ENCODE measurements at regions not wholly inside any gene's neighbourhood (a gene's known extent, or its start where the extent isn't known, plus 50 kb on each side); places are given as distances from the start of the nearest gene placed in this dataset.

DNA sequence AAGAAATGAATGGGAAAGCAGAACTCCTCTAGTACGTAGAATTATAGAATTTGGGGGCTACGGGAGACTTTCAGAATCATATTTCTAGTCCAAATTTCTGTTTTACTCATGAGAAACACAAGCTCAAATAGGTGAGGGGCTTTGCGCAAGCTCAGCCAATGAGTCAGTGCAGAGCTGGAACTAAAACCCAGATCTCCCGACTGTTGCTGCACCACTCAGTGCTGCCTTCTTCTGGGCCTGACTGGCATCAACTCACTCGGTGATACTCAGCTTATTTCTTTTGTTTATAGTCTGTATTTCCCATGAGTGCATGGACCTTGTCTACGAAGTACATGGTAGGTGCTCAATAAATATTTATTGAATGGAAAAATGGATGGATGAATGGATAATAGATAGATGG, 280.2 kb downstream of the CDK5RAP2 start:
- 73 to 75% methylated on average over 6 of the region's 6 CpGs for WGBS, 2 experiments
- no peak overlapping the region for H3K27ac ChIP-seq (ENCODE audit: insufficient read depth, low read depth, low read length, poor library complexity, severe bottlenecking)
- no peaks in the 10 kb centered on the region for H3K9me3 ChIP-seq (ENCODE audit: control insufficient read depth, low read length)
- no peaks in the 10 kb centered on the region for H3K27me3 ChIP-seq (ENCODE audit: control insufficient read depth, insufficient read depth, low read length, poor library complexity, severe bottlenecking)
- H3K36me3 ChIP-seq (ENCODE audit: control insufficient read depth, insufficient read depth, low read length): no peaks in the 10 kb centered on the region
- no peak overlapping the region for H3K4me3 ChIP-seq (ENCODE audit: insufficient read depth, low read depth, low read length)
- no peaks in the 10 kb centered on the region for H3K4me1 ChIP-seq (ENCODE audit: control insufficient read depth, insufficient read depth, low read length)

- Histone ChIP-seq H3K4me3 (ENCODE audit: insufficient read depth, low read depth, low read length) (no peak overlapping the region), H3K27ac (ENCODE audit: insufficient read depth, low read depth, low read length, poor library complexity, severe bottlenecking) (no peak overlapping the region), H3K36me3 (ENCODE audit: control insufficient read depth, insufficient read depth, low read length) (no peaks in the 10 kb centered on the region), H3K4me1 (ENCODE audit: control insufficient read depth, insufficient read depth, low read length) (no peaks in the 10 kb centered on the region), H3K27me3 (ENCODE audit: control insufficient read depth, insufficient read depth, low read length, poor library complexity, severe bottlenecking) (no peaks in the 10 kb centered on the region), H3K9me3 (ENCODE audit: control insufficient read depth, low read length) (no peaks in the 10 kb centered on the region)
- WGBS, 2 experiments: 87 to 88% methylated on average over 4 of the region's 4 CpGs
Observed at GRCh38 chr9:120294003-120294402, 286.0 kb downstream of the CDK5RAP2 start.

- Histone ChIP-seq H3K27ac (ENCODE audit: insufficient read depth, low read depth, low read length, poor library complexity, severe bottlenecking) (no peak overlapping the region), H3K4me1 (ENCODE audit: control insufficient read depth, insufficient read depth, low read length) (no peaks in the 10 kb centered on the region), H3K36me3 (ENCODE audit: control insufficient read depth, insufficient read depth, low read length) (no peaks in the 10 kb centered on the region), H3K27me3 (ENCODE audit: control insufficient read depth, insufficient read depth, low read length, poor library complexity, severe bottlenecking) (no peaks in the 10 kb centered on the region), H3K9me3 (ENCODE audit: control insufficient read depth, low read length) (no peaks in the 10 kb centered on the region), H3K4me3 (ENCODE audit: insufficient read depth, low read depth, low read length) (no peak overlapping the region)
- no CpG with 5 or more reads among the region's 1 CpG for WGBS, 2 experiments
Observed at GRCh38 chr9:120292606-120293005, 287.4 kb downstream of the CDK5RAP2 start.

GRCh38 chr9:120291050-120291449, 288.9 kb downstream of the CDK5RAP2 start:
- Histone ChIP-seq H3K27ac (ENCODE audit: insufficient read depth, low read depth, low read length, poor library complexity, severe bottlenecking) (no peak overlapping the region), H3K4me1 (ENCODE audit: control insufficient read depth, insufficient read depth, low read length) (no peaks in the 10 kb centered on the region), H3K4me3 (ENCODE audit: insufficient read depth, low read depth, low read length) (no peak overlapping the region), H3K36me3 (ENCODE audit: control insufficient read depth, insufficient read depth, low read length) (no peaks in the 10 kb centered on the region), H3K9me3 (ENCODE audit: control insufficient read depth, low read length) (no peaks in the 10 kb centered on the region), H3K27me3 (ENCODE audit: control insufficient read depth, insufficient read depth, low read length, poor library complexity, severe bottlenecking) (no peaks in the 10 kb centered on the region)
- 96 to 98% methylated on average over 3 of the region's 3 CpGs for WGBS, 2 experiments

GRCh38 chr9:120289990-120290975, 289.7 kb downstream of the CDK5RAP2 start:
- H3K36me3 ChIP-seq (ENCODE audit: control insufficient read depth, insufficient read depth, low read length): no peaks in the 10 kb centered on the region
- H3K4me3 ChIP-seq (ENCODE audit: insufficient read depth, low read depth, low read length): no peak overlapping the region
- no peak overlapping the region for H3K27ac ChIP-seq (ENCODE audit: insufficient read depth, low read depth, low read length, poor library complexity, severe bottlenecking)
- no peaks in the 10 kb centered on the region for H3K9me3 ChIP-seq (ENCODE audit: control insufficient read depth, low read length)
- H3K27me3 ChIP-seq (ENCODE audit: control insufficient read depth, insufficient read depth, low read length, poor library complexity, severe bottlenecking): no peaks in the 10 kb centered on the region
- 92 to 93% methylated on average over 9 of the region's 9 CpGs for WGBS, 2 experiments
- no peaks in the 10 kb centered on the region for H3K4me1 ChIP-seq (ENCODE audit: control insufficient read depth, insufficient read depth, low read length)

GRCh38 chr9:120289098-120289497, 290.9 kb downstream of the CDK5RAP2 start:
- no peak overlapping the region for H3K4me3 ChIP-seq (ENCODE audit: insufficient read depth, low read depth, low read length)
- no peaks in the 10 kb centered on the region for H3K9me3 ChIP-seq (ENCODE audit: control insufficient read depth, low read length)
- no peaks in the 10 kb centered on the region for H3K36me3 ChIP-seq (ENCODE audit: control insufficient read depth, insufficient read depth, low read length)
- no peaks in the 10 kb centered on the region for H3K4me1 ChIP-seq (ENCODE audit: control insufficient read depth, insufficient read depth, low read length)
- H3K27me3 ChIP-seq (ENCODE audit: control insufficient read depth, insufficient read depth, low read length, poor library complexity, severe bottlenecking): no peaks in the 10 kb centered on the region
- no peak overlapping the region for H3K27ac ChIP-seq (ENCODE audit: insufficient read depth, low read depth, low read length, poor library complexity, severe bottlenecking)

DNA sequence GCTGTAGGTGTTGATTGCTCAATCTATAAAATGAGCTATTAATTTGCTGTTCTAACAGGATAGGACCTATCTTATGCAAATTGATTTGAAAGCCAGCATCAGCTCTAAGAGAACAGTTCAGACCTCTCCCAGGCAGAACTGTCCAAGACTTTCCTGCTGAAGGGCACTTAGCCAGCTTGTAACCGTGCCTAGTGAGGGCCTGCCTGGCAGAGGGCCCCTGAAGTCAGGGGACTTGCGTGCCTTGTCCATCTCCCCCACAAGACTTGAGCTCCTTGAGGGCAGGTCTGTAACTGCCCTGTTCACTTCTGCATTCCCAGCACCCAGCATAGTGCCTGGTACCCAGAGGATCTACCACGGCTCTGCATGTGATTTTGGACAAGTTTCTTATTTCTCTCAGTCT, 293.4 kb downstream of the CDK5RAP2 start:
- H3K4me3 ChIP-seq (ENCODE audit: insufficient read depth, low read depth, low read length): no peak overlapping the region

DNA sequence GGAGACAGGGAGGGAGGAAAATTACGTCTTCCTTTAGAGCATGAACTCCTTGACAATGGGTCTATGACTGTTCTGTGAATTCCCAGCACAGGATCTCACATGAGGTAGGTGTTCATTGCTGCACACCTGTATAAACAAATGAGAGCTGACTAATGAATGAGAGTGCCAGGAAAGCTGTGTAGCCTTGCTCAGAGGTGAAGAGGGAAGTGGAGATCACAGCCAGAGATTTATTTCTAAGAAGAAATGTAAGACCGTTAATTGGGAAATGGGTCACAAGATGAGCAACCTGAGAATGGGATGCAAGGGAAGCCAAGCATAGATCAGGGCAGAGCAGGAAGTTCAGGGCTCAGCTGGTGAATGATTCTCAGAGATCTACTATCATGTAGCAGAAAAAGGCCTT, 295.1 kb downstream of the CDK5RAP2 start:
- Histone ChIP-seq H3K9me3 (ENCODE audit: control insufficient read depth, low read length) (no peaks in the 10 kb centered on the region), H3K4me1 (ENCODE audit: control insufficient read depth, insufficient read depth, low read length) (no peaks in the 10 kb centered on the region), H3K27ac (ENCODE audit: insufficient read depth, low read depth, low read length, poor library complexity, severe bottlenecking) (no peak overlapping the region), H3K4me3 (ENCODE audit: insufficient read depth, low read depth, low read length) (no peak overlapping the region), H3K27me3 (ENCODE audit: control insufficient read depth, insufficient read depth, low read length, poor library complexity, severe bottlenecking) (no peaks in the 10 kb centered on the region), H3K36me3 (ENCODE audit: control insufficient read depth, insufficient read depth, low read length) (no peaks in the 10 kb centered on the region)
- 82 to 92% methylated on average over 2 of the region's 2 CpGs for WGBS, 2 experiments

More for the DNA sequence above, 293.4 kb downstream of the CDK5RAP2 start:
- Histone ChIP-seq H3K36me3 (ENCODE audit: control insufficient read depth, insufficient read depth, low read length) (no peaks in the 10 kb centered on the region), H3K4me1 (ENCODE audit: control insufficient read depth, insufficient read depth, low read length) (no peaks in the 10 kb centered on the region), H3K9me3 (ENCODE audit: control insufficient read depth, low read length) (no peaks in the 10 kb centered on the region), H3K27me3 (ENCODE audit: control insufficient read depth, insufficient read depth, low read length, poor library complexity, severe bottlenecking) (no peaks in the 10 kb centered on the region), H3K27ac (ENCODE audit: insufficient read depth, low read depth, low read length, poor library complexity, severe bottlenecking) (no peak overlapping the region)
- 92 to 98% methylated on average over 3 of the region's 3 CpGs for WGBS, 2 experiments

- WGBS, 2 experiments: 86 to 92% methylated on average over 2 of the region's 2 CpGs
- Histone ChIP-seq H3K27ac (ENCODE audit: insufficient read depth, low read depth, low read length, poor library complexity, severe bottlenecking) (no peak overlapping the region), H3K27me3 (ENCODE audit: control insufficient read depth, insufficient read depth, low read length, poor library complexity, severe bottlenecking) (no peaks in the 10 kb centered on the region), H3K9me3 (ENCODE audit: control insufficient read depth, low read length) (no peaks in the 10 kb centered on the region), H3K36me3 (ENCODE audit: control insufficient read depth, insufficient read depth, low read length) (no peaks in the 10 kb centered on the region), H3K4me1 (ENCODE audit: control insufficient read depth, insufficient read depth, low read length) (no peaks in the 10 kb centered on the region), H3K4me3 (ENCODE audit: insufficient read depth, low read depth, low read length) (no peak overlapping the region)
Observed at GRCh38 chr9:120281665-120282064, 298.3 kb downstream of the CDK5RAP2 start.

- no peaks in the 10 kb centered on the region for H3K4me1 ChIP-seq (ENCODE audit: control insufficient read depth, insufficient read depth, low read length)
- 90 to 100% methylated on average over 1 of the region's 1 CpG for WGBS, 2 experiments
Observed at GRCh38 chr9:120267929-120268328, 312.0 kb downstream of the CDK5RAP2 start.

More at GRCh38 chr9:120267929-120268328, 312.0 kb downstream of the CDK5RAP2 start:
- Histone ChIP-seq H3K27me3 (ENCODE audit: control insufficient read depth, insufficient read depth, low read length, poor library complexity, severe bottlenecking) (no peaks in the 10 kb centered on the region), H3K4me3 (ENCODE audit: insufficient read depth, low read depth, low read length) (no peak overlapping the region), H3K9me3 (ENCODE audit: control insufficient read depth, low read length) (no peaks in the 10 kb centered on the region), H3K27ac (ENCODE audit: insufficient read depth, low read depth, low read length, poor library complexity, severe bottlenecking) (no peak overlapping the region), H3K36me3 (ENCODE audit: control insufficient read depth, insufficient read depth, low read length) (no peaks in the 10 kb centered on the region)

All from ectodermal cell (in vitro differentiated cells).